NCI-H748 (cell line): ENCODE measurements at regions not wholly inside any gene's neighbourhood (a gene's known extent, or its start where the extent isn't known, plus 50 kb on each side); places are given as distances from the start of the nearest gene placed in this dataset.

ENCODE experiments used
- DNase-seq: peaks from one replicate; lab custom pipeline; 2025; ENCODE audit not compliant: unreplicated experiment; lab: John Stamatoyannopoulos, UW

- no peak for DNase-seq
These were observed 167.1 kb upstream of the FAM98A start for GRCh38 chr2:33766175-33766574.

- peak; percentile 16 for DNase-seq
These were observed 166.0 kb upstream of the FAM98A start for GRCh38 chr2:33765122-33765521.

GRCh38 chr2:33764551-33764950 is 165.5 kb upstream of the FAM98A start:
- no peak for DNase-seq

GRCh38 chr2:33763671-33764310 is 164.7 kb upstream of the FAM98A start:
- DNase-seq = no peak

- no peak for DNase-seq
These were observed 163.5 kb upstream of the FAM98A start for GRCh38 chr2:33762636-33763035.

- no peak for DNase-seq
These were observed 147.2 kb upstream of the FAM98A start for GRCh38 chr2:33746208-33746800.

GRCh38 chr2:33735096-33735495 is 136.0 kb upstream of the FAM98A start:
- DNase-seq = no peak

- DNase-seq = no peak
These were observed 131.7 kb upstream of the FAM98A start for GRCh38 chr2:33730804-33731203.

- no peak for DNase-seq
These were observed 131.1 kb upstream of the FAM98A start for GRCh38 chr2:33730193-33730592.

- no peak for DNase-seq
These were observed 130.3 kb upstream of the FAM98A start for GRCh38 chr2:33729353-33729752.

GRCh38 chr2:33728106-33728505 is 129.0 kb upstream of the FAM98A start:
- no peak for DNase-seq

GRCh38 chr2:33727361-33728032 is 128.4 kb upstream of the FAM98A start:
- DNase-seq = no peak

- no peak for DNase-seq
These were observed 127.3 kb upstream of the FAM98A start for GRCh38 chr2:33726415-33726814.

GRCh38 chr2:33723329-33723728 is 124.2 kb upstream of the FAM98A start:
- DNase-seq = no peak

- DNase-seq = no peak
These were observed 120.0 kb upstream of the FAM98A start for GRCh38 chr2:33719067-33719466.

GRCh38 chr2:33712674-33713073 is 113.6 kb upstream of the FAM98A start:
- no peak for DNase-seq

GRCh38 chr2:33709951-33710350 is 110.9 kb upstream of the FAM98A start:
- no peak for DNase-seq

- no peak for DNase-seq
These were observed 108.2 kb upstream of the FAM98A start for GRCh38 chr2:33707312-33707711.

GRCh38 chr2:33706410-33706809 is 107.3 kb upstream of the FAM98A start:
- DNase-seq = no peak

GRCh38 chr2:33704406-33704855 is 105.3 kb upstream of the FAM98A start:
- DNase-seq = no peak

- DNase-seq = no peak
These were observed 97.1 kb upstream of the FAM98A start for GRCh38 chr2:33696234-33696633.

- no peak for DNase-seq
These were observed 95.8 kb upstream of the FAM98A start for GRCh38 chr2:33694904-33695303.
